Ishikawa (cell line): ENCODE measurements at regions not wholly inside any gene's neighbourhood (a gene's known extent, or its start where the extent isn't known, plus 50 kb on each side); places are given as distances from the start of the nearest gene placed in this dataset.

ENCODE experiments used
- CEBPB ChIP-seq: IDR thresholded peaks from 2 replicates; pipeline ENCODE4 v1.6.1; 2012
- CREB1 ChIP-seq: IDR thresholded peaks from 2 replicates; pipeline ENCODE4 v1.6.1; 2012; ENCODE audit warnings: low read depth
- EP300 ChIP-seq: IDR thresholded peaks from 2 replicates; pipeline ENCODE4 v1.6.1; 2012; ENCODE audit warnings: borderline replicate concordance
- FOXM1 ChIP-seq: IDR thresholded peaks from 2 replicates; pipeline ENCODE4 v1.6.1; 2012; ENCODE audit warnings: low read depth, borderline replicate concordance
- MAX ChIP-seq: IDR thresholded peaks from 2 replicates; pipeline ENCODE4 v1.6.1; 2012
- RAD21 ChIP-seq: IDR thresholded peaks from 2 replicates; pipeline ENCODE4 v1.6.1; 2012; ENCODE audit warnings: low read depth
- REST ChIP-seq: IDR thresholded peaks from 2 replicates; pipeline ENCODE4 v1.6.1; 2012; ENCODE audit warnings: low read depth, mild to moderate bottlenecking
- TEAD4 ChIP-seq: IDR thresholded peaks from 2 replicates; pipeline ENCODE4 v1.6.1; 2012
- USF1 ChIP-seq: IDR thresholded peaks from 2 replicates; pipeline ENCODE4 v1.6.1; 2012
- YY1 ChIP-seq: IDR thresholded peaks from 2 replicates; pipeline ENCODE4 v1.6.1; 2012; ENCODE audit warnings: low read depth
- ZBTB7A ChIP-seq: IDR thresholded peaks from 2 replicates; pipeline ENCODE4 v1.6.1; 2012; ENCODE audit warnings: low read depth

- no peak for TF ChIP-seq RAD21
- TF ChIP-seq YY1, result no peak
- no peak for TF ChIP-seq MAX
- TF ChIP-seq REST, result no peak
- TF ChIP-seq FOXM1, result no peak
- no peak for TF ChIP-seq CEBPB
- no peak for TF ChIP-seq ZBTB7A
- no peak for TF ChIP-seq CREB1
- no peak for TF ChIP-seq EP300
- TF ChIP-seq USF1, result no peak
- no peak for TF ChIP-seq TEAD4
Observed at GRCh38 chr9:36734737-36735136, 162.0 kb downstream of the MELK start.
